GM12878 (cell line): ENCODE measurements at regions not wholly inside any gene's neighbourhood (a gene's known extent, or its start where the extent isn't known, plus 50 kb on each side); places are given as distances from the start of the nearest gene placed in this dataset.

Source experiments
- CBX5 ChIP-seq: sonication (generic); IDR thresholded peaks from 2 replicates; pipeline ENCODE4 v1.6.1; 2016; ENCODE audit warnings: low read depth, moderate library complexity, mild to moderate bottlenecking, inconsistent platforms
- CHD4 ChIP-seq: fragments of 200-600 bp; sonication (generic); IDR thresholded peaks from 2 replicates; pipeline ENCODE4 v1.6.1; 2016; ENCODE audit warnings: mild to moderate bottlenecking
- CTCF ChIP-seq, 3 experiments: IDR thresholded peaks in 2 of 3; conservative IDR thresholded peaks in 1 of 3; 2 replicates each; pipeline ENCODE4 v1.5.1; 2011; ENCODE audit warnings: low read depth in 3 of 3, low read length in 3 of 3, mild to moderate bottlenecking in 3 of 3, control low read depth in 2 of 3, moderate library complexity in 2 of 3, inconsistent platforms in 1 of 3, mixed read lengths in 1 of 3; ENCODE audit not compliant: control insufficient read depth in 2 of 3, insufficient read depth in 1 of 3; ENCODE audit errors: extremely low read depth in 1 of 3
- ELK1 ChIP-seq: IDR thresholded peaks from 2 replicates; pipeline ENCODE4 v1.6.1; 2012; ENCODE audit warnings: low read depth, low read length, improper control_type of control experiment
- EZH2 ChIP-seq: IDR thresholded peaks from 2 replicates; pipeline ENCODE4 v1.6.1; 2012; ENCODE audit warnings: low read depth, mild to moderate bottlenecking, control low read depth, inconsistent platforms, low read length, borderline replicate concordance; ENCODE audit not compliant: control insufficient read depth
- MEF2B ChIP-seq: fragments of 450-650 bp; IDR thresholded peaks from 2 replicates; pipeline ENCODE4 v1.6.1; 2018; ENCODE audit warnings: mild to moderate bottlenecking, moderate library complexity; ENCODE audit not compliant: partially characterized antibody, poor library complexity, severe bottlenecking
- RFX5 ChIP-seq: IDR thresholded peaks from 2 replicates; pipeline ENCODE4 v1.6.1; 2011; ENCODE audit warnings: low read depth, low read length, improper control_type of control experiment
- SUZ12 ChIP-seq: fragments of 200-600 bp; sonication (generic); IDR thresholded peaks from one replicate; pipeline ENCODE4 v1.6.1; 2018; ENCODE audit warnings: antibody characterized with exemption, mild to moderate bottlenecking; ENCODE audit not compliant: unreplicated experiment
- TCF12 ChIP-seq: IDR thresholded peaks from 2 replicates; pipeline ENCODE4 v1.6.1; 2011; ENCODE audit warnings: low read depth, mild to moderate bottlenecking, low read length
- WRNIP1 ChIP-seq: IDR thresholded peaks from 2 replicates; pipeline ENCODE4 v1.6.1; 2011; ENCODE audit warnings: low read depth, low read length, improper control_type of control experiment, borderline replicate concordance
- TF ChIP-seq, protein P1 (sequence below): IDR thresholded peaks from 2 replicates; pipeline ENCODE4 v1.6.1; 2012; ENCODE audit warnings: low read depth, low read length, improper control_type of control experiment

DNA sequence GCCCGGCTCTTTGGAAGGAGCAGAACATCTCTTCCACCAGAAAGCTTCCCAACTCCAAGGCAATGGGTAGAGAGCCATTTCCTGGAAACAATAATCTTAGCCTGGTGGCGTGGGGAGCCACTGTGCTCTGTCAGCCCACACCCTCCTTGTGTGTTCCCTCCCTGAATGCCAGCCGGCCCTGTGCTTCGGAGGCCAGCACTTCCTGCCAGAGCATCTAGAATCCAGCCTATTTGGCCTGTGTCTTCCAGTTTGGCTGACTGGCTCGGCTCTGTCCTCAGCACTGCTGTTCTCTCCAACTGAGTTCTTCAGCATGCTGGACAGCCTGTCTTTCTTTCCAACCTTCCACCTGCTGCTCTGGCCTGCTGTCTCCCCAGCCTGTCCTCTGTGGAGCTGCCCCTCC, 349.3 kb downstream of the MFSD1 start:
- TF ChIP-seq CTCF (IDR thresholded peaks at IDR 0.05 in 2 of 3, conservative IDR thresholded peaks at IDR 0.05 in 1 of 3; ENCODE audit: control insufficient read depth in 2 of 3, extremely low read depth in 1 of 3, insufficient read depth in 1 of 3, low read depth in 3 of 3, low read length in 3 of 3): no peak
- TF ChIP-seq RFX5: no peak
- TF ChIP-seq, protein P1, sequence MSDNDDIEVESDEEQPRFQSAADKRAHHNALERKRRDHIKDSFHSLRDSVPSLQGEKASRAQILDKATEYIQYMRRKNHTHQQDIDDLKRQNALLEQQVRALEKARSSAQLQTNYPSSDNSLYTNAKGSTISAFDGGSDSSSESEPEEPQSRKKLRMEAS: no peak
- no peak for TF ChIP-seq MEF2B
- TF ChIP-seq CBX5: no peak
- TF ChIP-seq SUZ12: no peak
- TF ChIP-seq TCF12: no peak
- TF ChIP-seq EZH2: no peak
- no peak for TF ChIP-seq ELK1
- TF ChIP-seq WRNIP1: no peak
- TF ChIP-seq CHD4: no peak
